B cell (primary cell): ENCODE measurements at regions not wholly inside any gene's neighbourhood (a gene's known extent, or its start where the extent isn't known, plus 50 kb on each side); places are given as distances from the start of the nearest gene placed in this dataset.
A peak's percentile ranks its signal among the peaks of the same experiment; 100 is the strongest.

Experiments used
- ATAC-seq: fragments of 200-7000 bp; cut with Tn5 transposase; one replicate; pipeline ENCODE4 v1.10.0; 2021; ENCODE audit warnings: low read depth, mild to moderate bottlenecking, moderate number of reproducible peaks, moderate library complexity
- CTCF ChIA-PET: fragments of 350-600 bp; sonication (Branson Sonifier 250); formaldehyde crosslinking; loops from one replicate; lab custom pipeline; 2021; ENCODE audit warnings: antibody characterized with exemption, inconsistent platforms; lab: Charles Lee
- POLR2A ChIA-PET: fragments of 350-600 bp; sonication (Branson Sonifier 250); formaldehyde crosslinking; loops from one replicate; lab custom pipeline; 2021; ENCODE audit warnings: antibody characterized with exemption; lab: Charles Lee
- DNase-seq: peaks from one replicate; pipeline ENCODE4 v3.0.0; 2013
- H2AFZ ChIP-seq: 2 replicates; pipeline ENCODE4 v1.6.1; 2012; ENCODE audit warnings: mild to moderate bottlenecking, low read depth, low read length; ENCODE audit not compliant: insufficient read depth, poor library complexity, severe bottlenecking
- H3K27ac ChIP-seq, 2 donors: 1 replicate in 1 of 2; 2 replicates in 1 of 2; pipeline ENCODE4 v1.5.1; 2012 to 2013; ENCODE audit warnings: low read length in 2 of 2, mild to moderate bottlenecking in 2 of 2, moderate library complexity in 1 of 2
- H3K27me3 ChIP-seq, 4 experiments: fragments of 200-600 bp in 1 of 4; sonication (generic) in 1 of 4; replicated peaks in 1 of 4; 1 replicate in 2 of 4; 2 replicates in 2 of 4; pipeline versions ENCODE4 v1.6.1 to v1.7.0; 2013 to 2016; ENCODE audit warnings: low read length in 3 of 4, mild to moderate bottlenecking in 2 of 4, mixed read lengths in 1 of 4, moderate library complexity in 1 of 4; ENCODE audit not compliant: insufficient read depth in 4 of 4, control insufficient read depth in 3 of 4; ENCODE audit errors: control extremely low read depth in 1 of 4
- H3K36me3 ChIP-seq, 2 experiments: replicated peaks in 1 of 2; 1 replicate in 1 of 2; 2 replicates in 1 of 2; pipeline versions ENCODE4 v1.6.1 to v1.7.1; 2013; ENCODE audit warnings: low read length in 1 of 2; ENCODE audit not compliant: insufficient read depth in 2 of 2, control insufficient read depth in 1 of 2; ENCODE audit errors: control extremely low read depth in 1 of 2, extremely low read depth in 1 of 2
- H3K4me1 ChIP-seq, 2 donors: fragments of 200-600 bp in 1 of 2; sonication (generic) in 1 of 2; 1 replicate in 1 of 2; 2 replicates in 1 of 2; pipeline versions ENCODE4 v1.5.1 to v1.6.1; 2013 to 2017; ENCODE audit warnings: low read length in 2 of 2; ENCODE audit not compliant: control insufficient read depth in 2 of 2, insufficient read depth in 2 of 2
- H3K4me2 ChIP-seq: replicated peaks from 2 replicates; pipeline ENCODE3; 2012; ENCODE audit warnings: mild to moderate bottlenecking, low read depth, low read length; ENCODE audit not compliant: poor library complexity, severe bottlenecking
- H3K4me3 ChIP-seq, 5 experiments: fragments of 200-600 bp in 1 of 5; sonication (generic) in 1 of 5; 1 replicate in 3 of 5; 2 replicates in 2 of 5; pipeline versions ENCODE4 v1.5.1 to v1.7.0; 2011 to 2016; ENCODE audit warnings: low read length in 4 of 5, mild to moderate bottlenecking in 4 of 5, low read depth in 2 of 5, control low read depth in 1 of 5, moderate library complexity in 1 of 5; ENCODE audit not compliant: insufficient read depth in 1 of 5; ENCODE audit errors: control extremely low read depth in 1 of 5, extremely low read depth in 1 of 5
- H3K79me2 ChIP-seq: fragments of 200-600 bp; sonication (generic); one replicate; pipeline ENCODE4 v1.6.0; 2016; ENCODE audit warnings: low read length; ENCODE audit not compliant: control insufficient read depth, insufficient read depth
- H3K9ac ChIP-seq: fragments of 200-600 bp; sonication (generic); 2 replicates; pipeline ENCODE4 v1.6.1; 2017; ENCODE audit warnings: mild to moderate bottlenecking, low read length, moderate library complexity
- H3K9me3 ChIP-seq, 3 donors: one replicate each; pipeline versions ENCODE4 v1.6.1 to v1.7.1; 2013; ENCODE audit warnings: low read length in 2 of 3; ENCODE audit not compliant: control insufficient read depth in 2 of 3, insufficient read depth in 1 of 3; ENCODE audit errors: control extremely low read depth in 1 of 3
- H4K20me1 ChIP-seq: 2 replicates; pipeline ENCODE4 v1.6.0; 2012; ENCODE audit warnings: mild to moderate bottlenecking, low read length; ENCODE audit not compliant: insufficient read depth, control insufficient read depth, poor library complexity, severe bottlenecking
- H3K27ac Mint-ChIP-seq: one replicate; pipeline ENCODE4 v1.8.0; 2021; ENCODE audit warnings: mixed read lengths
- H3K27me3 Mint-ChIP-seq: one replicate; pipeline ENCODE4 v1.8.0; 2021; ENCODE audit warnings: mixed read lengths
- H3K4me1 Mint-ChIP-seq: one replicate; pipeline ENCODE4 v1.8.0; 2021; ENCODE audit warnings: mixed read lengths
- H3K4me3 Mint-ChIP-seq: one replicate; pipeline ENCODE4 v1.8.0; 2021; ENCODE audit warnings: mixed read lengths
- H3K9me3 Mint-ChIP-seq: one replicate; pipeline ENCODE4 v1.8.0; 2022; ENCODE audit warnings: mixed read lengths; ENCODE audit not compliant: insufficient read depth
- CTCF ChIP-seq: fragments of 200-600 bp; IDR thresholded peaks from one replicate; pipeline ENCODE4 v1.8.0; 2022; ENCODE audit warnings: antibody characterized with exemption, mild to moderate bottlenecking
- EZH2 ChIP-seq: IDR thresholded peaks from 2 replicates; pipeline ENCODE4 v1.6.1; 2012; ENCODE audit warnings: borderline replicate concordance, low read depth, mild to moderate bottlenecking, moderate library complexity, low read length; ENCODE audit not compliant: insufficient read depth, poor library complexity, severe bottlenecking
- WGBS: methylation state at CpG from one replicate; pipeline ENCODE4 v1.1.5; 2013; ENCODE audit warnings: missing lambda C conversion rate; ENCODE audit not compliant: insufficient coverage; 5-methylcytosine and 5-hydroxymethylcytosine counted together
- intact Hi-C: fragments of 100-400 bp; cut with micrococcal nuclease; formaldehyde crosslinking; loops from one replicate; pipeline ENCODE4 v1.10.0; 2022

GRCh38 chr16:6091021-6091420 lies 993.4 kb upstream of the EEF2KMT start:
- ChIA-PET CTCF (no interaction called here), POLR2A (no interaction called here)
- Mint-ChIP-seq H3K9me3 (peaks cover 11% of the 10 kb centered on the region), H3K27me3 (no peaks in the 10 kb centered on the region), H3K4me3 (no peak overlapping the region), H3K27ac (no peak overlapping the region), H3K4me1 (no peaks in the 10 kb centered on the region)
- H3K9ac ChIP-seq: no peak overlapping the region
- no peaks in the 10 kb centered on the region for H3K36me3 ChIP-seq
- peaks cover 0 to 3% (median 0%) of the 10 kb centered on the region in 3 donors for H3K9me3 ChIP-seq
- intact Hi-C loops: no loop called here
- 80% methylated on average over 2 of the region's 3 CpGs for WGBS
- no peaks in the 10 kb centered on the region for H4K20me1 ChIP-seq
- H2AFZ ChIP-seq: no peak overlapping the region
- DNase-seq: no peak
- TF ChIP-seq EZH2 (no peak), CTCF (no peak)
- no peaks in the 10 kb centered on the region for H3K27me3 ChIP-seq
- no peak for ATAC-seq
- no peak overlapping the region for H3K4me2 ChIP-seq
- no peak overlapping the region for H3K4me3 ChIP-seq
- no peak overlapping the region for H3K27ac ChIP-seq
- H3K4me1 ChIP-seq: no peaks in the 10 kb centered on the region
- H3K79me2 ChIP-seq: no peaks in the 10 kb centered on the region

GRCh38 chr16:6081320-6081976 lies 983.9 kb upstream of the EEF2KMT start:
- Histone ChIP-seq H2AFZ (no peak overlapping the region), H3K27ac (no peak overlapping the region), H3K79me2 (no peaks in the 10 kb centered on the region), H3K9me3 (peaks cover 0 to 17% (median 0%) of the 10 kb centered on the region in 3 donors), H3K36me3 (no peaks in the 10 kb centered on the region), H3K27me3 (no peaks in the 10 kb centered on the region), H3K4me1 (no peaks in the 10 kb centered on the region), H3K9ac (no peak overlapping the region), H4K20me1 (no peaks in the 10 kb centered on the region), H3K4me3 (no peak overlapping the region), H3K4me2 (no peak overlapping the region)
- TF ChIP-seq CTCF: peak; percentile 26
- no peak for TF ChIP-seq EZH2
- ATAC-seq (no peak), DNase-seq (no peak)
- H3K4me3 Mint-ChIP-seq: no peak overlapping the region
- H3K4me1 Mint-ChIP-seq: no peaks in the 10 kb centered on the region
- POLR2A ChIA-PET: no interaction called here
- H3K27ac Mint-ChIP-seq: no peak overlapping the region
- 67% methylated on average over 3 of the region's 5 CpGs for WGBS
- CTCF ChIA-PET: interaction anchor here (1.2 kb wide), 1 partner anchor 24 kb away, joined by 4 read pairs; no protein-coding TSS in a partner anchor
- H3K27me3 Mint-ChIP-seq: no peaks in the 10 kb centered on the region
- intact Hi-C loops: no loop called here
- peaks cover 2% of the 10 kb centered on the region for H3K9me3 Mint-ChIP-seq
